Left kidney (tissue), 1 donor: ENCODE measurements at regions not wholly inside any gene's neighbourhood (a gene's known extent, or its start where the extent isn't known, plus 50 kb on each side); places are given as distances from the start of the nearest gene placed in this dataset.
"Not testable (repeated sequence)": the region's sequence is repeated elsewhere in the genome, so short reads cannot be mapped to it uniquely, and the experiment has no call there.

Source experiments
- DNase-seq: peaks from one replicate; pipeline ENCODE4 v3.0.0-alpha.2; 2013

DNA sequence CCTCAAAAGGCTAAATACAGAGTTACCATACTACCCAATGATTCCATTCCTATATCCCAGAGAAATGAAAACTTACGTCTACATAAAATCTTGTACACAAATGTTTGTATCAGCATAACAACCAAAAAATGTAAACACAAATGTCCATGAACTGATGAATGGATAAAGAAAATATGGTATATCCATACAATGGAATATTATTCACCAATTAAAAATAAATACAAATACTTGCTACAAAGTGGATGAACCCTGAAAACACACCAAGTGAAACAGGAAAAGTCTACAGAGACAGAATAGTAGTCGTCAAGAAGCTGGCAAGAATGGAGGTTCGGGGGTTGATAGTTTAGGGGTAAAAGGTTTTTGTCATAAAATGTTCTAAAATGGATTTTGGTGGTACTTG is 54.0 kb upstream of the ANKRD28 start:
- no peak for DNase-seq

DNA sequence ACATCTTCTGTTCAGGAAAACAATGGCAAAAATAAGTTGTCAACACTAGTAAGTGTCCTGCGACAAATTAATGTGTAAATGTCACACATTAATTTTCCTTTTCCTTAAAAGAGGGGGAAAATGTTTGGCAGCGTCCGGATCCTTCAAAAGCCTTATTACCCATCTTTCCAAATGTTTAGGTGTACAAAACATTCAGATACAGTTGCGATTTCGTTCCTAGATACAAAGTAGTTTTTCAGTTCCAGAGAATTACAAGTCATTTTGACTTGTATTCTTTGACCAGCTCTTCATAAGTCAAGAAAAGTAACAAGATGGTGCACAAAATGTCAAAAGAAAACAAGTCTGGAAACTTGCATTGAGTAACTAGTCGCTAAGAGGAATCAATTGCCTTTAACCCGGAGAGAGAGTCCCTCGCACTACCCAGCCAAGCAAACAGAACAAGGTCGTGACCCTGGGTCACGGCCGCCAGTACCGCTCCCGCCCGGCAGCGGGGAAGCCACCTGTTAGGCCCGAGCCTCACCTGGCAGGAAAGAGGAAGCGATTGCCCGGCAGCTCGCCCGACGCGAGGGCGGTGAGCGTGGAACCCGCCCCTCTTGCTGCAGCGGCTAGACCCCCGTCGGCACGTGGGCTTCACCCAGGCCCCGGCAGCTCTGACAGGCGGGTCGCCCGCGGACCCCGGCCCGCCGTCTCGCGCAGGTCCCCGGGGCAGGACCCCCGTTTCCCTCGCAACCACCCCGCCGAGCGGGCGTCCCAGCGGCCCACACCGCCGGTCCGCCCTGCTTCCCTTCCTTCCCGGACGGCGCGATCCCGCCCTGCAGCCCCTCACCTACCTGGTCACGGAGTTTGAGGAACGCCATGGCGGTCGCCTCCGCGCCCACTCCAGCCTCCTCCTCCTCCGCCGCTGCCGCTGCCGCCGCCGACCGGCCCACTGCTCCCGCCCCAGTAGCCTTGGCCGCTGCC is 61.0 kb upstream of the ANKRD28 start:
- DNase-seq = peak; percentile 36

DNA sequence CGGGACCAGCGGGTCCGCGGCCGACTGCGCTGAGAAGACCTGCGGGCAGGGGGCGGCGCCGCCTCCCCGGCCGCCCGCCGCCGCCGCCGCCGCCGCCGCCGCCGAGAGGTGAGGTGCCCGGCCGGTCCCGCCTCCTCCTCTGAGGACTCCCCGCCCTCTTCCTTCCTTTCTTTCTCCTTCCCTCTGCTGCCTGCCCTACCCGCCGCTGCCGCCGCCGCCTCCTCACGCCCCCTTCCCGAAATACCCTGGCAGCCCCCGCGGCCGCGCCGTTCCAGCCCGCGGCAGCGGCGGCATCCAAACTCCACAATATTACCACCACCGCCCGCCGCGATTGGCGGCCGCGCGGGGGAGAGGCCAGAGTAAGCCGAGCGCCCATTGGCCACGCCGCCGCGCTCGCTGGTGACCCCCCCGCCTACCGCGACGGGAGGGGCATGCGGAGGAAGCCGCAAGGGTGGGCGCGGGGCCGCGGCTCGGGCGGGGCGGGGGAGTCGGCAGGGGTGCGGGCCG is 61.8 kb upstream of the ANKRD28 start:
- DNase-seq = peak; percentile 86

DNA sequence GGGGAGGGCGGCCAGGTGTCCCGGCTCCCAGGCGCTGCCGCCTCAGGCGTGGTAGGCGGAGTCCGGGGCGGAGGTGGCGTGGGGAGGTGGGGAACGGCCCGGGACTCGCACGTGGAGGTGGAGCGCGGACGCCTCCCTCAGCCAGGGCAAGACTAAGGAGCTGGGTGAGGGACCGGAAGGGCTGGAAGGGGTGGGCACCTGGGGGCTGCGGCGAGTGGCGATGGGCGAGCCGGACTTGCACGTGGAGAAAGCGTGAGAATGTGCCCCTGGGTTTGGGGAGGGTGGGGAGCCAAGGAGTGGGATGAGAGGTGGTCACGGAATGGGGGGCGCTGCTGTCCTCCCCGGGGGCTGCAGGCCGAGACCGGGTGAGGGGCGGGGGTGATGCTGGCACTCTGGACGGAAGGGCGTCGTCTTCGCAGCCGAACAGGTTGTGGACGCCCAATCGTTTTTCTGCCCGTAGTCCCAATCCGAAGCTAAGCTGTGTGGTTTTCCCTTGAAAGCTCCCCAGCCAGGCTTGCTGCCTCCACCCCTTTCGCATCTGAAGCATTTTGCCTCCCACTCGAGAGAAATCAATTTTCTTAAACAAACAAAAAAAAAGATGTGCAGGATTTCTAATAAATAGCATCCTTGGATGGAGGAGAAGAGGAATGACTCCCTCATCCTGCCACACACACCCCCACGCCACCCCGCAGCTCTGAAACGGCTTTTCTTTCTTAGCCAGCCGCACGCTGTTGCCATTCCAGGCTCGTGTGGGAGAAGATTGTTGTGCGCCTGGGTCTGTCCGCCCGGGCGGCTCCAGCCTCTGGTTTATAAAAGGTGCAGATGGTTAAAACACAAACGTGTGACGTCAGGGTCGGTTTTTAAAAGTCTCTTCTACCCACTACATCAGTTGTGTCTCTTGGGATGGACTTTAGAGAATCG is 62.5 kb upstream of the ANKRD28 start:
- DNase-seq = peak; percentile 40

DNA sequence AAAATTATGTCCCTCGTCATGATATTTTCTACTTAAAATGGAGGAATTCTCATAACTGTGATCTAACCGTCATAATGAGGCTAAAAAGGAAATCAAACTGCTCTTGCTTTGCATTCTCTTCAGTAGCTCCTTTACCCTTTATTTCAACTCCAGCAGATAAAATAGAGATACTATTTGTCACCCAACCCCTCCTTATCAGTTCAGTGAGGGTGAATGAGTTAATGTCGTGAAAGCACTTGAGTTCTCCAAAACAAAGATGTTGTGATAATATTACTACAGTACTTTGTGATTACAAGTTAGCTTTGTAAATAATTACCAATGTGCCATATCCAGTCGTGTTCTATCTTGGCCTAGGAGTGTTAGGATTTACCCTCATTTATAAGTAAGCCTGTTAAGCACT is 63.4 kb upstream of the ANKRD28 start:
- no peak for DNase-seq

DNA sequence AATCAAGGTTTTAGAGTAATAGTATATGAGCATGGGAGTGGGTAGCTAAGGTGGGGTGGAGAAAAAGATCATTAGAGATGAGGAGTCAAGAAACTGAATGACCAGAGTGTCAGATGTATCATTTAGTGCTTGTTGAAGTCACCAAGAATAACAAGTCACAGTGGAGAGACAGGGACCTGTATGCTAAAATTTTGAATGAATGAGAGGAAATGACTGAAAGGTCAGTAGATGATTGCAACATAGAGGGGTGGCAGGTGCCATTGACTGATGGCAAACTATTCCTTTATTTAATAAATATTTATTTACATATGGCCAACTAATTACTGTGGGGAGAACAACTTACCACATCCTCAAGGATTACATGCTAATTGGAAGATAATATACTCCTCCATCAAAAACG is 75.0 kb upstream of the ANKRD28 start:
- DNase-seq = no peak

DNA sequence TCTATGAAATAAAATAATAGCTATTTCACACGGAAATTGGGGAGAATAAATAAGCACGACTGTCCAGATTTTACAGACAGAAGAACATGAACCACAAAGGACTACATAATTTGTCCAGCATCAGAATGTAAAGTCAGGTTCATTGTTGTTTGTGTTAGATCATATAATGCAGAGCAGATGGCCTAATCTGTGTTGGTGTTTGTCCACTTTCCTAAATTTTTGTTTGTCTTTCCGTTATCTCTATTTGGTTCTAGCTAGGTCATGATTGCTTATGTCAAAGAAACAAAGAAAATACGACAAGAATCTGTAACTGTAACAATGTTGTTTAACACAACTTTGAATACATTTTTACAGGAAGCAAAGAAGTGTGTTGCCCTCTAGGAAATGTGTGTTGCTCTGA is 75.6 kb upstream of the ANKRD28 start:
- no peak for DNase-seq

DNA sequence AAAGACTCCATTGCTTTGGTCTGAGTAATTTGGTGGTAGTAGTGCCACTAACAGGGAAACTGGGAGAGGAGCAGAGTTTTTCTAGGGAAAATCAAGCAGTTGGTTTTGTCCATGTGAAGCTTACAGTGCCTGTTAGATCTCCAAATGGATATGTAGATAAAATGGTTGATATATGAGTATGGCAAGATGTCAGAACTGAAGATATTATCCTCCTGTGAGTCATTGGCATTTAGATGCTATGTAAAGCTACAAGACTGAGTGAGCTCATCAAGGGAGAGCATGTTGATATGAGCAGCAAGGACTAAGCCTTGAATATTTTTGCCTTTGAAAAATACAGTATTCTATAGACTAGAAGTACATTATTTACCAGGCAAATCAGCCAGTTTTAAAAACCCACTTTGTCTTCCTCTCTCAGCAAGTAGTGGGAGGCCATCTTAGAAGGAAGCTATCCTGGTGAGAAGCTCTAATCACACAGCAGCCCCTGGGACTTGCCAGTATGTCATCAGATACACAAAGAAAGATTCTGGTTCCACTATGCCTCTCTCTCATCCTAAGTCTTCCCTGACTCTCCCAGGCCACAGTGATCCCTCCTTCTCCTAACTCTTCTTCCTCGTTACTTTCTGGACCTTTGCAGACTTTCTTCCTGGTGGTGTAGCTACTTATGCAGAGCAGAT is 77.4 kb upstream of the ANKRD28 start:
- no peak for DNase-seq

DNA sequence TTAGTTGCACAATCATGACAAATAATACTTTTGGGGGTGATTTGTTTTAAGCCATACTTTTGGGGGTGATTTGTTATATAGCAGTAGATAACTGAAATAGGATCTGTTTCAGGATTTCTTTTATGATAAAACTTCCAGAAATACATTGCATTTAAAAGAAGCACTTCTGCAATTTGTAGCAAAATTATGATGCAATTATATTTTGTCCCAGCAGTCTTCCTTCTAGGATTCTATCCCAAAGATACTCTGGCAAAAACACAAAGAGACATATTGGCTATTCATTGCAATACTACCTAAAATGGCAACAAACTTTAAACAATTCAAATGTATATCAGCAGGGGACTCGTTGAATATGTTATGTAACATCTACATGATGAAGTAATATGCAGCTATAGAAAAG is 78.9 kb upstream of the ANKRD28 start:
- DNase-seq = no peak

DNA sequence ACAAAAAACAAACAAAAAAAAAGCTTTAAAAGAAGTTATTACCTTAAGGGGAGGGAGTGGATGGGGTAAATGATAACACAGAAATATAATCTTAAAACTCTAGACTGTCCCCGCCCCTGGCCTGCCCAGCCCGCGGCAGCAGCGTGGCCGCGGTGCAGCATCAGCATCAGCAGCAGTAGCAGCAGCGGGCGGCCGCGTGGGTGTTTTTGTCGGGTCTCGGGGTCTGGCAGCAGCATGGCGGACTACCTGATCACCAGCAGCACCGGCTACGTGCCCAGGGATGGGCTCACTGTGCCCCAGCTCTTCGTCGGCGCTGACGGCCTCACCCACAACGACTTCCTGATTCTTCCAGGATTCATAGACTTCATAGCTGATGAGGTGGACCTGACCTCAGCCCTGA is 80.0 kb upstream of the ANKRD28 start:
- no peak for DNase-seq

DNA sequence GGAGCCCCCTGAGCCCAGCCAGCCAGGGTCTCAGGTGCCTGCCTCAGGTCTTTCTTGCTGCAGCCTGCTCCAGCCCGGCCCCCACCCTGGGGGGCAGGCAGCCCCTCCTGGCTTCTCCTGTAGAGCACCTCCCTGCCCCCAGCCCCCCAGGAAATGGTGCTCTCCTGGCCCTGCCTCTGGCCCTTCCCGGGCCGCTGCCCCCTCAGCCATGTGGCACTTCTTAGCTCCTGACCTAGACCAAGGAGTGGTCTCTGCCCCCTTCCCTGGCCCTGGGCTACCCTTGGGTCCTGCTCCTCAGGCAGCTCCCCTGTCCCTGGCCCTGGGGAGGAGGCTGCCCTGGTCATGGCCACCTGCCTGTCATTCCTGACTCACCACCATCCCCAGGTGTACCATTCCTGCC is 82.0 kb upstream of the ANKRD28 start:
- DNase-seq = not testable (repeated sequence)

DNA sequence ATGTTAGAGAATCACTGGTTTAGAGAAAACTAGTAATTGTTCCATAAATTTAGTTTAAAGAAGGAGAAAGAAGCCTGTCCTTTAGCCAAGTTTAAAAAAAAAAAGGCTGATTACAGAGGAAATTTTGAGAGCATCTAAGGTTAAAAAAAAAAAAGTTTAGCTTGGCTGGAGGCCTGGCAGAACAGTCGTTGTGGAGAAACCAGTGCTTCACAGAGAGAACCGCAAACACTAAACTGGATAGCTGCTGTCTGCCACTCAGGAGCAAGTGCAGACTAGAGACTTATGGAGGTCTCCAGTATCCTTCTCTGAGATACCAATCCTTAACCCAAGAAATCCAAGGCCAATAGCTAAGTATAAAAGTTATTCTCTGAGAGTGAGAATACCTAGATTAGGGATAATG is 84.8 kb upstream of the ANKRD28 start:
- no peak for DNase-seq

DNA sequence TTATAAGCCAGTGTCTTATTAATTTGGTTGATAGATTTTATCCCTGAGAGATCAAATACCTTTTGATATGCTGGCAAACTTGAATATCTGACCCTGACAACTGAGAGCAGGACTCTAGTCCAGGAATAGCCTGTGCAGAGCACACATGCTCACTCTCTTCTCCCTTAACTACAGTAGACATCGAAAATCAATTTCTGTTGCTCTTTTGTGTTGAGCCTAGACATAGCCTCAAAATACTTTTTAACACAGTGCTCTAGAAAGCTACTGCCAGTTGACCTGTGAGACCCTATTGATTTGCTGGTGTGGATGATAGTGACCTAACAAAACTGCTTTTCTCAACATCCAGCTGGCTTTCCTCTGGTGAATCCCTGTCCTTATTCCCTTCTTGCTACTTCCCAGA is 86.4 kb upstream of the ANKRD28 start:
- DNase-seq = no peak

DNA sequence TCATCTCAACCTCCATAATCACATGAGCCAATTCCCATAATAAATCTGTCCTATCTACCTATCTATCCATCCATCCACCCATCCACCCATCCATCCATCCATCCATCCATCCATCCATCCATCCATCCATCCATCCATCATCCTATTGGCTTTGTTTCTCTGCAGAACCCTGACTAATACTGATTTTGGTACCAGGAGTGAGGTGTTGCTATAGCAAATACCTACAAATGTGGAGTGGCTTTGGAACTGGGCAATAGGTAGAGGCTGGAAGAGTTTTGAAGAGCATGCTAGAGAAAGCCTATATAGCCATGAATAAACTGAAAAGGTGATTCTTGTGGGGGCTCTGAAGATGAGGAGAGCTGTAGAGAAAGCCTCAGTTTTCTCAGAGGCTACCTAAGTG is 88.7 kb upstream of the ANKRD28 start:
- no peak for DNase-seq

DNA sequence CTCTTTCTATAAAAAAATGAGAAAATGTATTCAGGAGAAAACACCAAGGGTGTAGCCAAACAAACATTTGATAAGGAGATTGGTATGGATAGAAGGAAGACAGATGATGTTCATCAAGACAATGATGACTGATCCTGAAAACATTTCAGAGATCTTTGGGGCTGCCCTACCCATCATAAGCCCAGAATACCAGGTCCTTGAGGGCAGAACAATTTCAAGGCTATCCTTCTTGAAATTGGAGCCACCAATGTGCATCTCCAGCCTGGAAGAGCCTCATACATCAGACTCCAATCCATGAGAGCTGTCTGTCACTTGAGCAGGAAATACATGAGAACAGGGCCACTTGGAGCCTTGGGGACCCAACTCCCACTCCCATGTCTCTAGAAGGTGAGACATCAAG is 89.5 kb upstream of the ANKRD28 start:
- DNase-seq = no peak

DNA sequence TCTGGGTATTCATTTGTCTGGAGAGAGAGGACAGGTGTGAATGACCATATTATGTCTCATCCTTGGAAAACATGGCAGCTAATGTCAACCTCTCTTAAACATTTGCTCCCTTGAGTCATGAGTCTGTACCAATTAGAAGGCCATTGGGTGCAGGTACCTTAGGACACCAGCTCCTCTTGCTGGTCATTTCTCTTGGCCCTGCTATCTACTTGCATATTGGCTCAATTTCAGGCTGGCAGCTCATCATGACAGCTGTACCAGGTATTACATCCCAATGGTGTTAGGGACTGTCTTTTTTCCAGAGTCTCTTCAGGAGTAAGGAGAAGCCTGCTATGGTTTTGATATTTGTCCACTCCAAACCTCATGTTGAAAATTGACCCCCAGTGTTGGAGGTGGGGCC is 92.2 kb upstream of the ANKRD28 start:
- DNase-seq = no peak

DNA sequence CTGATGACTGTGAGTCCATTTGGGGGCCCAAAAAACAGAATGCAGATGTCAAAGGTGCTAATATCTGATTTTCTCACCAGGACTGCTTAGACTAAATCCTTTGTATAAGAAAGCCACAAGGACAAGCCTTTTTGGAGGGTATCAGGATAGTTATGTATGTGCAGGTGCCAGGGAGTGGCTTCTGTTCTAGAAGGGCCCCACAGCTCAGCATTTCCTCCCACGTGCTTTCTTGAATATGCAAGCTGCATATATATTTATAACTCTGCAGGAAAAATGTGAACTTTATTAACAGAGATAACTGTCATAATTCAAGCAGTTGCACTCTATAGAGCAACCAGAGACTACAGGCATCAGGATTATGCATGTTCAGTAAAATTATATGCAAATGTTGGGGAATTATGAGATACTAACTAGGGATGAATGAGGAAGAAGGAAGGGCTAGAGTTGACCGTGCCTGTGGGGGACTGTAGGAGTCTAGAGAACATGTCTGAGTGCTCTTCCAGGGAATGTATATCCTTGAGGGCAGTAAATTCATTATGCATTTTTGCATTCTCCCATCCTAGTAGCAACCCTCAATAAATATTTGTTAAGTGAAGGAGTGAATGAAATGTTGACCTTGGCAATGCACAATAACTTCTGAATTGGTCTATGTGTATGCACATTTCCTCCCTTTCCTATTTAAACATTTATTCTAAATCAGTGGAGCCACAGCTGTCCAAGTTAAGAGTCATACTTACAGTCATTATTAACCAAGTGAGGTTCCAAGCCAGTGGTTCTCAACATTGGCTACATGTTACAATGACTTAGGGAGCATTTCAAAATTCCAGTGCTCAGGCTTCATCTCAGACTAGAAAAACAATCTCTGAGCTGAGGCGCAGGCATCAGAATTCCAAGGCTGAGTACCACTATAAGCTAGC is 94.8 kb upstream of the ANKRD28 start:
- DNase-seq = peak; percentile 24

DNA sequence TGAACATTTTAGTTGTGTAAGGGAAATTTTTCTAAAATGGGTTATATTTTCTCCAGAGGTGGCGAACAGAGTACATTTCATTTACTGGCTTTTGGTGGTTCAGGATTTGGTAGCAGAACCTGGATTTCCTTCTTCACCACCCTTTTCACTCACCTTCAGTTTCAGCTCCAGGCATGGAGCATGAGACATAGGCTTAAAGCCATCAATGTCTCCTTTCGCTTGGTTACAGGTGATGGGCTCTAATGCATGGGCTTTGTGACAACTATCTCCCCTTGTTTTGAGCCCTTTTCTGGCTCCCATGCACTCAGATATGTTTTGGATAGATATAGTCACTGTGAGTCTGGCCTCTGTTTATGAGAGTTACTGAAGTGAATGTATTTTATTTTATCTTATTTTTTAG is 96.6 kb upstream of the ANKRD28 start:
- DNase-seq = no peak

DNA sequence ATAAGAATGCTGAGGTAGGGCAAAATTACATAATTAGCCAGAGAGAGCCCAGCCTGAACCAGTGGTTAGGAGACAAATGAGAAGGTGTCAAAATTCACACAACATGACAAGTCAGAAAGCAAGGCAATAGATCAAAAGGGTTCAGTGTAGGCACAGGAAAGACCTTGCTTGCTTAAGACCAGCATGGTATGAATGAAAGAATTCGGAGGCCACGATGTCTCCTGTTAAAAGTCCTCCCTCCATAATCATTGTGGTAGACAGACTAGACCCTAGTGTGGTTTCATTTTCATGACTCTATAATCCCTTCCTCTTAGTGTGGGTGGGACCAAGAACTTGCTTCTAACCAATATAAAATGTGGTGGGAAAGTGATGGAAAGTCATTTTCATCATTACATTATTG is 98.7 kb upstream of the ANKRD28 start:
- no peak for DNase-seq

DNA sequence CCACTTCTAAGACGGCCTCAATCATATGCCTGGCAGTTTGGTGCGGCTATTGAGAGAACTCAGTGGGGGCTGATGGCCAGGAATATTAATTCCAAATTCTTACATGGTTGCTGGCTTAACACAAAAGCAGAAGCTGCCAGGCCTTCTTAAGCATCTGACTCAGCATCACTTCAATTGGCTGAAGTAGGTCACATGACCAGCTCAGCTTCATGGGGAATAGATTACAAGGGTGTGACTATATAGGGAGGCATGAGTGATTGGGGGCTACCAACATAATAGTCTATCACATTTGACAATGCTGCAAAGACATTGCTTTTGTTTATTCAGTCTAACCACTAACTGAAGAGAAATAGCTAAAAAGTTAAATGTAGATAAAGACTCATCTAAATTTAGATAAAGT is 101.6 kb upstream of the ANKRD28 start:
- DNase-seq = no peak

DNA sequence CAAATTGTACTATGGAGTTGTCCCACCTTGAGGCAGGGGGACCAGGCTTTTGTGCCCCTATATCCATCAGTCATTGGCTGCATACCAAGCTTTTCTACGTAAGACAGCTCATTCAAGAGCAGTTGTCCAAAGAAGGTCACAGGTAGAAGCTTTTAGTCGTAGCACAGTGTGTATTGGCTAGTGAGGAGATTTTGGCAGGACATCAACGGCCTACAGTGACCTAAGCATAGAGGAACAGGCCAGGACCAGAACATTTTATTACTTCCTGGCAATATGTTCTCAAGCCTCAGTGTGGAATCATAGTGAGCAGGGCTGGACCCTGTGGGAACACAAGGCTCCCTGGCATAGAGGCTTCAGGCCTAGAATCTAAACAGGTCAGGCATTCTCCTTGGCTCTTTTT is 105.4 kb upstream of the ANKRD28 start:
- DNase-seq = peak; percentile 7
